Dermis microvascular lymphatic vessel endothelial cell (primary cell): ENCODE measurements at regions not wholly inside any gene's neighbourhood (a gene's known extent, or its start where the extent isn't known, plus 50 kb on each side); places are given as distances from the start of the nearest gene placed in this dataset.

Source experiments
- DNase-seq, 2 donors: peaks; one replicate each; pipeline versions ENCODE4 v3.0.0 to v3.0.0-alpha.2; 2010; ENCODE audit warnings: low read depth in 2 of 2

- no peak for DNase-seq
These were observed 99.5 kb upstream of the AVPR1A start for GRCh38 chr12:63250486-63250885.

- DNase-seq = no peak
These were observed 87.9 kb upstream of the AVPR1A start for GRCh38 chr12:63238892-63239291.

GRCh38 chr12:63232896-63233295 lies 81.9 kb upstream of the AVPR1A start:
- no peak for DNase-seq

GRCh38 chr12:63228853-63229252 lies 77.9 kb upstream of the AVPR1A start:
- DNase-seq = no peak

GRCh38 chr12:63226792-63227463 lies 75.9 kb upstream of the AVPR1A start:
- DNase-seq = no peak

GRCh38 chr12:63224396-63224795 lies 73.4 kb upstream of the AVPR1A start:
- no peak for DNase-seq

- no peak for DNase-seq
These were observed 72.1 kb upstream of the AVPR1A start for GRCh38 chr12:63223128-63223527.

GRCh38 chr12:63222582-63222981 lies 71.6 kb upstream of the AVPR1A start:
- DNase-seq = no peak

- DNase-seq = no peak
These were observed 69.9 kb upstream of the AVPR1A start for GRCh38 chr12:63220921-63221320.

GRCh38 chr12:63212316-63212715 lies 61.3 kb upstream of the AVPR1A start:
- no peak for DNase-seq

GRCh38 chr12:63208956-63209355 lies 58.0 kb upstream of the AVPR1A start:
- DNase-seq = no peak

- peak in 1 of 2 donors; percentile 0 for DNase-seq
These were observed 55.9 kb upstream of the AVPR1A start for GRCh38 chr12:63206909-63207308.

GRCh38 chr12:63206494-63206893 lies 55.5 kb upstream of the AVPR1A start:
- DNase-seq = no peak
